ENCODE measurements at regions not wholly inside any gene's neighbourhood (a gene's known extent, or its start where the extent isn't known, plus 50 kb on each side); places are given as distances from the start of the nearest gene placed in this dataset.
A peak's percentile ranks its signal among the peaks of the same experiment; 100 is the strongest.

GRCh38 chr17:77492446-77493237 is 351.9 kb downstream of the SEC14L1 start:
- no peak for DNase-seq (ENCODE audit: extremely low read depth, low read depth)
- no peak for TF ChIP-seq CTCF (IDR thresholded peaks at IDR 0.05; ENCODE audit: low read depth, low read length)

GRCh38 chr17:77493238-77493820 is 352.6 kb downstream of the SEC14L1 start:
- DNase-seq (ENCODE audit: extremely low read depth, low read depth), result no peak

GRCh38 chr17:77493901-77494663 is 353.3 kb downstream of the SEC14L1 start:
- TF ChIP-seq CTCF (IDR thresholded peaks at IDR 0.05; ENCODE audit: low read depth, low read length), result no peak
- no peak for DNase-seq (ENCODE audit: extremely low read depth, low read depth)

More at GRCh38 chr17:77493238-77493820, 352.6 kb downstream of the SEC14L1 start:
- TF ChIP-seq CTCF (IDR thresholded peaks at IDR 0.05; ENCODE audit: low read depth, low read length), result no peak

- TF ChIP-seq CTCF (IDR thresholded peaks at IDR 0.05; ENCODE audit: low read depth, low read length), result peak; percentile 86
- DNase-seq (ENCODE audit: extremely low read depth, low read depth), result no peak
These were observed 354.1 kb downstream of the SEC14L1 start for GRCh38 chr17:77494664-77495435.

GRCh38 chr17:77495575-77495974 is 354.8 kb downstream of the SEC14L1 start:
- TF ChIP-seq CTCF (IDR thresholded peaks at IDR 0.05; ENCODE audit: low read depth, low read length), result no peak
- DNase-seq (ENCODE audit: extremely low read depth, low read depth), result no peak

- no peak for DNase-seq (ENCODE audit: extremely low read depth, low read depth)
- TF ChIP-seq CTCF (IDR thresholded peaks at IDR 0.05; ENCODE audit: low read depth, low read length), result no peak
These were observed 355.6 kb downstream of the SEC14L1 start for GRCh38 chr17:77496401-77496801.

Measured in AG09319 (cell line).